Stimulated activated CD8-positive, alpha-beta memory T cell treated with anti-CD3 and anti-CD28 coated beads, Interleukin-12 subunit alpha, Interleukin-12 subunit beta, amount 100 ng/mL, for 4 hours (primary cell): ENCODE measurements at regions not wholly inside any gene's neighbourhood (a gene's known extent, or its start where the extent isn't known, plus 50 kb on each side); places are given as distances from the start of the nearest gene placed in this dataset.

Experiments
- DNase-seq: peaks from one replicate; pipeline ENCODE4 v3.0.0-alpha.2; 2020; ENCODE audit warnings: low read depth

DNA sequence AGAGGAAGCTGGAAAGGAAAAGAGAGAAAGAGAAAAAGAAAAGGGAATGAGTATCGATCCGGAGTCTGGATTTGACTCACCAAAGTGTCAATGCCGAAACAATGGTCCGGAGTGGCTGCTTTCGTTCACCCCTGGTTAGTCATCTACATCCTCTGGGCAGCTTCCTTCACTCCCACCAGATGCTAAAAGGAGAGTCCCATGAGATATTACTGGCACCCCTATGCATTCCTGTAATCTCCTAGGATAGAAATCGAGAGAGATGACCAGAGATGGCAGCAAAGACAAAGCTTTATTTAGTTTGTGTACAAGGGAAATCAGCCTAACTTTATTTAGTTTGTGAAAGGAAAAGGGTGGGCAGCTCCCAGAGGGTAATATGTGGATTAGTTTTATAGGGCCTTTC, 622.2 kb downstream of the ZPLD1 start:
- no peak for DNase-seq

DNA sequence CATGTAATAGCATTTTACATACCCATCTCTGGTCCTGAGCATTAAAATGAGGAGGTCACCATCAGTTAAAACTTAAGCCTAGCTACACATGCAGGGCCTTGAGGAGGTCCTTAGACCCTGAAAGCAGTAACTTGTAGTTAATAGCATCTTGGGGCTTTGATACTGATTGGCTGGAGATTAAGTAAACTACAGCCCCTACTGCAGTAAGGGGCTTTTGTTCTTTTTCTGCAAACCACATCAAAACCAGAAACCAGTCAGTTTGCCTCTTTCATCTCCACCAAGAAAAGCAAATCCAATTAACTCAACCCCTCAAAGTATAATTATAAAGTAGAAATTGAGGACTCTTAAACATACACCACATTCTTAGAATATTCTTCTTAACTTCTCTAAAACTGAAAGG, 622.7 kb downstream of the ZPLD1 start:
- DNase-seq: no peak

DNA sequence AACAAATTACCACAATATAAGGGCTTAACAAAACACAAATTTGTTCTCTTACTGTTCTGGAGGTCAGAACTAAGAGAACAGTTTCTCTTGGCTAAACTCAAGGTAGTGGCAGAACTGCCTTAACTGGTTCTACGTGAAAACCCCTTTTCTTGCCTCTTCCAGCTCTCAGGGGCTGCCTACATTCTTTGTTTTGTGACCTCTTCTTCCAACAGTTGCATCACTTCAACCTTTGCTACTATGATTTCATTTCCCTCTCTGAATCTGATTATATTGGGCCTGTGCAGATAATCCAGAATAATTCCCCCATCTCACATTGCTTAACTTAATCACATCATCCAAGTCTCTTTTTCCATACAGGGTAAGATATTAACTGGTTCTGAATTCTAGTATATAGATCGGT, 624.6 kb downstream of the ZPLD1 start:
- no peak for DNase-seq

DNA sequence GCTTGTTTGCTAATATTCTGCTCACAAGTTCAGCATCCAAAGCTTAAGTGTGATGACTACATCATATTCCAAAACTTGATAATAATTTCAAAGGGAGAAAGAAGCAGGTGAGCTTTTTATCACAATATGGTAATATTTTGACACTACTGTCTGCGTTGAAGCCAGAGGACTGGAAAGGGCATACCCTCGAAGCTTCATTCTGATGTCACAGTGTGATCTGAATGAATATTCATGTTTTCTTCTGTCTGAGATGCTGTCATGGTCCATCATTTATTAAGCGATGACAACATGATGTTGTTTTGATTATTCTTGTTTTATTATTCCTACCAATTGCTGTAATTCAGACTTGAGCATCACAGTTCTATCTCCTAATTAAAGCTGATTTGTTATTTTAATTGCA, 625.4 kb downstream of the ZPLD1 start:
- no peak for DNase-seq

DNA sequence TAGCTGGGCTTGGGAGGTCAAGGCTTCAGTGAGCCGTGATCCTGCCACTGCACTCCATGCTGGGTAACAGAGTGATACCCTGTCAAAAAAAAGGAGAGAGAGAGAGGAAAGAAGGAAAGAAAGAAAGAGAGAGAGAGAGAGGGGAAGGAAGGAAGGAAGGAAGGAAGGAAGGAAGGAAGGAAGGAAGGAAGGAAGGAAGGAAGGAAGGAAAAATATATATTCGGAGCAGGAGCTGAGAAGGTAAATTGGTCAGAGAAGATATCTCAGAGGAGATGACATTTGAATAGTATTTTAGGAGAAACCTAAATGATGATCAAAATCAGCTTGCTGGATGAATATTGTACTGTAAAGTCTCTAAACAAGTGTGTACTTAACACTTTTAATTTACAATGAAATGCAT, 633.1 kb downstream of the ZPLD1 start:
- no peak for DNase-seq

DNA sequence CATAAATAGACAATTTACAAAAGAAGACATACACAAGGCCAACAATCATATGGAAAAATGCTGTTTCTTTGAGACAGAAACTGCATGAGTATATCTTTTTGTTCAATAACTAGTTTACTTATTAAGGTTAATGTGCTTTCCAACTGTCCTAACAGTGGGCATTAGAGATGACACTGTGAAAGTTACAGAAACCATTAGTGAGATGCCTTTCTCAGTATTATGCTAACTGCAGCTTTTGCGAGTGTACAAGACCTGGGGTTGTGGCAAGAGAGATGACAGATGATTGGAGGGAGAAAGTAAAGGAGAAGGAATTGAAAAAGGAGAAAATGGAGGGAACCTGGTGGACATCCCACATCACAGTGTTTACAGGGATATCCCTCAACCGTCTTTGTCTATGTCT, 640.5 kb downstream of the ZPLD1 start:
- no peak for DNase-seq

GRCh38 chr3:103077910-103078309, 643.1 kb downstream of the ZPLD1 start:
- DNase-seq: no peak

- no peak for DNase-seq
Observed at GRCh38 chr3:103082501-103082900, 647.7 kb downstream of the ZPLD1 start.

- DNase-seq: no peak
Observed at GRCh38 chr3:103083848-103084631, 649.2 kb downstream of the ZPLD1 start.

- no peak for DNase-seq
Observed at GRCh38 chr3:103085465-103085864, 650.6 kb downstream of the ZPLD1 start.

DNA sequence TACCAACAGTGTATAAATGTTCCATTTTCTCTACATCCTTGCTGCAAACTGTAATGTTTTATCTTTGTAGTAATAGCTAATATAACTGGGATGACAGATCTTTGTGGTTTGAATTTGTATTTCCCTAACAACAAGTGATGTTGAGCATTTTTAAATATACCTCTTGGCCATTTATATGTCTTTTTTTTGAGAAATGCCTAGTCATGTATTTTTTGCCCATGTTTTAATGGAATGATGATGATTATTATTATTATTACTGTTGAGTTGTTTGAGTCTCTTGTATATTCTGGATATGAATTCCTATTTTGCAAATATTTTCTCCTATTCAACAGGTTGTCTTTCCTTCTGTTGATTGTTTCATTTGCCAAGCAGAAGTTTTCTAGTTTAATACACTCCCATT, 654.9 kb downstream of the ZPLD1 start:
- DNase-seq: no peak

DNA sequence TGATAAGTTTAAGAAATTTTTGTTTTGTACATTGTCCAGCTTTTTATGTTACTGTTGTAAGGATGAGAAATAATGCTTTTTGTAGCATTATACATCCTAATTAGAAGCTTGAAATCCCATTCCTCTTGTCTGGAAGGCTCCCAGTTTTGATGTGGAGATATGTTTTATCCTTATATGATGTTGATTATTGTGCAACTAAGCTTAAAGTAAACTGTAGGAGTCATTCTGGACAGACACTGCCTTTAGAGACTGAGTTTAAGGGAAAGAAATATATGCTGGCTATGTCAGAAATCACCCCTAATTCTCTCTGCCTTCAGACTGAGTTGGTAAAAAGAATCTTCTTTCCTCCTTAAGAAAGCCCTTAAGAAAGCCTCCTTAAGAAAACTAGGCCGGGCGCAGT, 670.4 kb downstream of the ZPLD1 start:
- no peak for DNase-seq

- DNase-seq: no peak
Observed at GRCh38 chr3:103112273-103112672, 677.5 kb downstream of the ZPLD1 start.

DNA sequence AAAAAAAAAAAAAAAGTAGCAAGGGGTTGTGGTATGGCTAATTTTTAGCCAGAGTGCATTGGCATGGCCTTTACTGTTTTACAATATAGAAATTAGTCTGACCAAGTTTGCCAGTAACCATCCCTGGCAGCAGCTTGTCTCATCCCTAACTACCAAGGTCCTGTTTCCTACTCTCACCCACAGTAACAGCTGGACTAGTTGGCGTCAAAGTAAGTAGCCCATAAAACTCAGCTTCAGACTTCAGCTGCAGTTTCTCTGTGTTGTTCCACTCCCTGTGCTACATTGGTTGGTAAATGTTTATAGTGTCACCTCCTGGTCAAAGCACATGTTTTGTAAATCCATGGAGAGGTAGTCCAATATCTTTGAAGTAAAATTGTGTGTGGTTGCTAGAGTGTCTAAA, 691.3 kb downstream of the ZPLD1 start:
- no peak for DNase-seq

DNA sequence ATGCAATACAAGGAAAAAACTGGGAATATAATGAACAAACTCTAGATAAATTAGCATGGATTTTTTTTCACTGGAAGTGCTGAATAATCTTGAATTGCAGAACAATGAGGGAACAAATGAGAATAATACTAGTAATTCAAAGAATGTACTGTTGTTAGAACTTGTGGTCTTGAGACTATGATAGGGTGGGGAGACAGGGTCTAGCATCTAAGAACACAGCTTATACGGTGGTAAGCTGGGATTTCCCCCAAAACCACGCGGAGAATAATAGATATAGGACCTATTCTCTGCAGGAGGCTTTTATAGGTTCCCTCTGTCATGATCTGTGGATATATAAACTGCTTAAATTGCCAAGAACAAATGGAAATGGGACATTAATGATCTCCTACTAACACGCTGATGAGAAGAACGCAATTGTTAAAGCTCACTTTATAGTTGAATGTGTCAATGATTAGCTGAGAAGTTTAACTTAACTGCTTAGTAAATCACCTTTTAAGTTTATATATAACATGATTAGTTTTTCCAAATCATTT, 692.3 kb downstream of the ZPLD1 start:
- DNase-seq: no peak

GRCh38 chr3:103127737-103128136, 692.9 kb downstream of the ZPLD1 start:
- no peak for DNase-seq

GRCh38 chr3:103134023-103134724, 699.4 kb downstream of the ZPLD1 start:
- DNase-seq: no peak

- no peak for DNase-seq
Observed at GRCh38 chr3:103136621-103137020, 701.8 kb downstream of the ZPLD1 start.

DNA sequence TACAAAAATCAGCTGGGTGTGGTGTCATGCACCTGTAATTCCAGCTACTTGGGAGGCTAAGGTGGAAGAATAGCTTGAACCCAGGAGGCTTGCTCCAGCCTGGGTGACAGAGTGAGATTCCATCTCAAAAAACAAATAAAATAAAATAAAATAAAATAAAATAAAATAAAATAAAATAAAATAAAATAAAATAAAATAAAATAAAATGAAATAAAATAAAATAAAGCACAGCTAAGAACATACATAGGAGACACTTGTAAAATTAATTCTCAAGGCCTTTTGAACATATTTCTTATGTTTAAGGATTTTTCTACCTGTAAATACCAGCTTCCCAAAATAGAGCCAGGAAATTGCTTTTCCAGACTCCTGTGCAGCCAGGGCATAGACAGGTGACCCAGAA, 703.0 kb downstream of the ZPLD1 start:
- DNase-seq: no peak

GRCh38 chr3:103158183-103158582, 723.4 kb downstream of the ZPLD1 start:
- DNase-seq: no peak

- DNase-seq: no peak
Observed at GRCh38 chr3:103166890-103167289, 732.1 kb downstream of the ZPLD1 start.

- DNase-seq: no peak
Observed at GRCh38 chr3:103167850-103168249, 733.0 kb downstream of the ZPLD1 start.

GRCh38 chr3:103169289-103169688, 734.5 kb downstream of the ZPLD1 start:
- DNase-seq: no peak

DNA sequence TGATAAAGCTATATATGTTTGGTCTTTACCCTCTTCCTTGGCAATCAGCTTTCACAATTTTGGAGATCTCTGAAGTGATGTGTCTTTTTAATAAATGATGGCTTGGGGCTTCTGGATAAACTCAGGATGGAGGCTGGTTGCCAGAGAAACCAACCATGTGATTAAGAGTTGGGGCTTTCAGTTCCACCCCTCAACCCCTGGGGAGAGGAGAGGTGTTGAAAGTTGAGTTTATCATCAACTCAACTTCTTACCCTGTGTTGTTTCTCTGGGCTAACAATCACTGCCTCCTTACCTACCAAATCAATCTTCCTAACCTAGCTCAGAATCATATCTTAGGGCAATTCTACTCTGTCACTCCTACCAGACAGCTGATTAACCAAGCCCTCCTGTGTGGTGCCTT, 735.8 kb downstream of the ZPLD1 start:
- DNase-seq: no peak
